ENCODE measurements at regions not wholly inside any gene's neighbourhood (a gene's known extent, or its start where the extent isn't known, plus 50 kb on each side); places are given as distances from the start of the nearest gene placed in this dataset.

- TF ChIP-seq CTCF (IDR thresholded peaks at IDR 0.05) (peak in 1 of 12 donors; percentile 18), POLR2A (IDR thresholded peaks at IDR 0.05) (no peak)
Measured at GRCh38 chr20:11267131-11267761, 593.4 kb upstream of the JAG1 start.
